ENCODE measurements at regions not wholly inside any gene's neighbourhood (a gene's known extent, or its start where the extent isn't known, plus 50 kb on each side); places are given as distances from the start of the nearest gene placed in this dataset.

DNA sequence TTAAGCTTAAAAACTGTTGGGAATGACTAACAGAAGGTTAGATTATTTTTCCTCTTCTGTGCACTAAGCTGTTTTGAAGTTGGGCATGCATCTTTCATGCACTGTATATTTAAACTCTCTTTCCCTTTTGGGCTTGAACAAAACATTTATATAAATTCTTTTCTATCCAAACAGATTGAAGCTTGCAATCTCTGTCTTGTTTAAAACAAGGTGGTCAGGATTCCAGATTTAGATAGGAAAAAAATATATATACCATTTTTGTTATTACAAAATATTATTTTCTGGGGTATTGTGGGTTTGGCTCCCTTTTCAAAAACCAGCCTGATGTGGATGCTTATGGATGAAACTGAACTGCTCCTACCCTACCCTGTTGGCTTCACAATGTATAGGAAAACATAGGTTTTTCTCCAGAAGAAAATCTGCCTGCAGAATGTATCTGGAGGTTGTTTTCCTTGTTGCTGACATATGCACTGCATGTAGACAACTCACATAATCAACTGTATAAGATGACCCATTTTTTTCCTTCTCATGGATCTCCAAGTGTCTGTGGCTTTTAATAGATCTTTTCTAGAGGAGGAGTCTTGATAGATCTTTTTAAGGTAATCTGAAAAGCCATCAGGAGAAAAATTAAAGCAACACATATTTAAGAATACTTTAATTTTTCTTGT lies 146.3 kb downstream of the PRL start:
- TF ChIP-seq, protein P1, sequence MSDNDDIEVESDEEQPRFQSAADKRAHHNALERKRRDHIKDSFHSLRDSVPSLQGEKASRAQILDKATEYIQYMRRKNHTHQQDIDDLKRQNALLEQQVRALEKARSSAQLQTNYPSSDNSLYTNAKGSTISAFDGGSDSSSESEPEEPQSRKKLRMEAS (IDR thresholded peaks at IDR 0.05) = no peak
- TF ChIP-seq CEBPB (IDR thresholded peaks at IDR 0.05) = no peak
- no peak for TF ChIP-seq RAD21 (IDR thresholded peaks at IDR 0.05; ENCODE audit: low read depth)
- TF ChIP-seq EGR1 (IDR thresholded peaks at IDR 0.05) = no peak
- TF ChIP-seq, protein P2, sequence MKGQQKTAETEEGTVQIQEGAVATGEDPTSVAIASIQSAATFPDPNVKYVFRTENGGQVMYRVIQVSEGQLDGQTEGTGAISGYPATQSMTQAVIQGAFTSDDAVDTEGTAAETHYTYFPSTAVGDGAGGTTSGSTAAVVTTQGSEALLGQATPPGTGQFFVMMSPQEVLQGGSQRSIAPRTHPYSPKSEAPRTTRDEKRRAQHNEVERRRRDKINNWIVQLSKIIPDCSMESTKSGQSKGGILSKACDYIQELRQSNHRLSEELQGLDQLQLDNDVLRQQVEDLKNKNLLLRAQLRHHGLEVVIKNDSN (IDR thresholded peaks at IDR 0.05) = no peak
- no peak for TF ChIP-seq TCF12 (IDR thresholded peaks at IDR 0.05; ENCODE audit: low read depth)
- no peak for TF ChIP-seq NFIC (IDR thresholded peaks at IDR 0.05)
- no peak for TF ChIP-seq CREB1 (IDR thresholded peaks at IDR 0.05; ENCODE audit: low read depth)
- TF ChIP-seq EP300 (IDR thresholded peaks at IDR 0.05; ENCODE audit: borderline replicate concordance) = no peak
- no peak for TF ChIP-seq YY1 (IDR thresholded peaks at IDR 0.05; ENCODE audit: low read depth)
- no peak for TF ChIP-seq TAF1 (IDR thresholded peaks at IDR 0.05; ENCODE audit: low read depth)
